Lung (tissue), 11 donors: ENCODE measurements at regions not wholly inside any gene's neighbourhood (a gene's known extent, or its start where the extent isn't known, plus 50 kb on each side); places are given as distances from the start of the nearest gene placed in this dataset.

ENCODE experiments used
- ATAC-seq: fragments of 200-7000 bp; cut with Tn5 transposase; one replicate; pipeline ENCODE4 v1.9.1; 2020; ENCODE audit warnings: moderate number of reproducible peaks; ENCODE audit not compliant: insufficient read depth, low FRiP score
- DNase-seq, 3 donors: peaks; one replicate each; pipeline ENCODE4 v3.0.0-alpha.2; 2013 to 2017
- H3K27ac ChIP-seq, 2 donors: one replicate each; pipeline ENCODE4 v1.5.1; 2013; ENCODE audit warnings: mild to moderate bottlenecking in 2 of 2, moderate library complexity in 2 of 2, control low read depth in 1 of 2, inconsistent platforms in 1 of 2, low read depth in 1 of 2, low read length in 1 of 2
- H3K27me3 ChIP-seq, 3 donors: one replicate each; pipeline ENCODE4 v1.5.1; 2013; ENCODE audit warnings: low read length in 2 of 3; ENCODE audit not compliant: control insufficient read depth in 3 of 3, insufficient read depth in 3 of 3
- H3K36me3 ChIP-seq, 4 donors: one replicate each; pipeline ENCODE4 v1.5.1; 2013; ENCODE audit warnings: low read length in 4 of 4, mild to moderate bottlenecking in 1 of 4, moderate library complexity in 1 of 4; ENCODE audit not compliant: control insufficient read depth in 4 of 4, insufficient read depth in 4 of 4
- H3K4me1 ChIP-seq, 5 donors: one replicate each; pipeline ENCODE4 v1.5.1; 2013; ENCODE audit warnings: low read length in 5 of 5, mild to moderate bottlenecking in 2 of 5, moderate library complexity in 1 of 5; ENCODE audit not compliant: control insufficient read depth in 5 of 5, insufficient read depth in 5 of 5
- H3K4me3 ChIP-seq: one replicate; pipeline ENCODE4 v1.5.1; 2013; ENCODE audit warnings: mild to moderate bottlenecking, control low read depth, moderate library complexity
- H3K9ac ChIP-seq, 2 donors: one replicate each; pipeline ENCODE4 v1.5.1; 2013; ENCODE audit warnings: low read length in 2 of 2, control low read depth in 1 of 2; ENCODE audit not compliant: insufficient read depth in 1 of 2
- H3K9me3 ChIP-seq, 4 donors: one replicate each; pipeline ENCODE4 v1.5.1; 2013; ENCODE audit warnings: low read length in 3 of 4, mild to moderate bottlenecking in 1 of 4, moderate library complexity in 1 of 4; ENCODE audit not compliant: control insufficient read depth in 4 of 4, insufficient read depth in 3 of 4
- WGBS, 2 donors: extraction: QIAGEN DNeasy Blood & Tissue Kit; methylation state at CpG; one replicate each; pipeline ENCODE4 v1.1.7; 2013; 5-methylcytosine and 5-hydroxymethylcytosine counted together
- TF ChIP-seq, protein P1 (sequence below): IDR thresholded peaks from 2 replicates; pipeline ENCODE4 v1.5.1; 2012; ENCODE audit warnings: mild to moderate bottlenecking; ENCODE audit errors: control extremely low read depth, extremely low read depth
- donor health status: control.
- donor health status: control.
- donor health status: Bipolar disorder and iron deficiency.
- donor health status: healthy.
- donor health status: DM: yes; HTN: yes; CAD: no.

DNA sequence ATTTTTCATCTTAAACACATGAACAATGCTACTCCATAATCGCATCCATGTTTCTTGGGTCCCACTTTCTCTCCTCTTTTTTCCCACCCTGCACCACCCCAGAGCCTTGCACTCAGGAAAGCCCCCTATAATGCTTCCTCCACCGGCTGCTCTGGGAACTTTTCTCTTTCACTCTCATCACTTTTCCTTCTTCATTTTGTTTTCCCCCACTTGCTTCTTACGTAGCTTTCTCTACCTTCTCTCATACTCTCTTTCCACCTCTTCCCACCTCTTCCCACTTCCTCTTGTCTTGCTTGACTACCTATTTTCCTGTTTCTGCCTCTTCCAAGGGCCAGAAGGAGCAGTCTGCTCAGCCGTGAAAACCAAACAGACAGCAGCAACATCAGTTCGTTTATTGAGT lies 229.5 kb upstream of the RHOBTB1 start:
- ATAC-seq (no peak), DNase-seq (no peak)
- WGBS, 2 donors, result 80 to 81% methylated on average over 5 of the region's 5 CpGs
- TF ChIP-seq, protein P1, sequence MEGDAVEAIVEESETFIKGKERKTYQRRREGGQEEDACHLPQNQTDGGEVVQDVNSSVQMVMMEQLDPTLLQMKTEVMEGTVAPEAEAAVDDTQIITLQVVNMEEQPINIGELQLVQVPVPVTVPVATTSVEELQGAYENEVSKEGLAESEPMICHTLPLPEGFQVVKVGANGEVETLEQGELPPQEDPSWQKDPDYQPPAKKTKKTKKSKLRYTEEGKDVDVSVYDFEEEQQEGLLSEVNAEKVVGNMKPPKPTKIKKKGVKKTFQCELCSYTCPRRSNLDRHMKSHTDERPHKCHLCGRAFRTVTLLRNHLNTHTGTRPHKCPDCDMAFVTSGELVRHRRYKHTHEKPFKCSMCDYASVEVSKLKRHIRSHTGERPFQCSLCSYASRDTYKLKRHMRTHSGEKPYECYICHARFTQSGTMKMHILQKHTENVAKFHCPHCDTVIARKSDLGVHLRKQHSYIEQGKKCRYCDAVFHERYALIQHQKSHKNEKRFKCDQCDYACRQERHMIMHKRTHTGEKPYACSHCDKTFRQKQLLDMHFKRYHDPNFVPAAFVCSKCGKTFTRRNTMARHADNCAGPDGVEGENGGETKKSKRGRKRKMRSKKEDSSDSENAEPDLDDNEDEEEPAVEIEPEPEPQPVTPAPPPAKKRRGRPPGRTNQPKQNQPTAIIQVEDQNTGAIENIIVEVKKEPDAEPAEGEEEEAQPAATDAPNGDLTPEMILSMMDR, result no peak
- no peak overlapping the region for H3K4me3 ChIP-seq
- no peaks in the 10 kb centered on the region for H3K27me3 ChIP-seq
- peaks cover 0 to 24% (median 8%) of the 10 kb centered on the region in 5 donors for H3K4me1 ChIP-seq
- no peak overlapping the region for H3K27ac ChIP-seq
- no peaks in the 10 kb centered on the region for H3K36me3 ChIP-seq
- no peak overlapping the region for H3K9ac ChIP-seq
- no peaks in the 10 kb centered on the region for H3K9me3 ChIP-seq

DNA sequence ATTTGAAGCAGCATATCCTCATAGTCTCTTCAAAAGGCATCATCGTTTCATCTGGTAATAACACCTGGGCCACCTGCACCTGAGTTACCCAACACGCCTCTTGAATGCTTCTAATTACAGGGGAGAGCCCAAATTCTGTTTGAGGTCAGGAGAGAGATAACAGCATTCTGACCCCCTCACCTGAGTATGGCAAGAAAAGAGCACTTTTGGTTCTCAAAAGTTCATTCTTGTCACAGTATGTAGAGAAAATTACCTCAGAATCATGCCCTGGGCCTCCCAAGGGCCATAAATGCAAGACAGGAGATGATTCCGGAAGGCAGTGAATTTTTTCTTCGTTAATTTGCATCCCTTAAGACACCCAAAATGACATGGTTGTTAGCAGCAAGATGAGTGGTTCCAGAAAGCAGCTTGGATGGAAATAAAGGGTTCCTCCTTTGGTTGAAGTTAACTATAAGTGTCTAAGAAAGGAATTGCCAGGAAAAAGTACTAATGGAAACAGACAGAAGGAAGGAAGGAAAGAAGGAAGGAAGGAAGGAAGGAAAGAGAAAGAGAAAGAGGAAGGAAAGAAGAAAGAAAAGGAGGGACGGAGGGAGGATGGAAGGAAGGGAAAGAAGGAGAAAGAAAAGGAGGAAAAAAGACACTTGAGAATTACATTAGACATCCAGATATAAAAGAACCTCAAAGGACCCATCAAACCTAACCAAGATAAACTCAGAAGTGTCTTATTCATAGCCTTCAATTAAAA lies 228.4 kb upstream of the RHOBTB1 start:
- H3K9me3 ChIP-seq, result peaks cover 0 to 4% (median 0%) of the 10 kb centered on the region in 4 donors
- no peak overlapping the region for H3K9ac ChIP-seq
- H3K27ac ChIP-seq, result no peak overlapping the region
- peaks cover 0 to 23% (median 8%) of the 10 kb centered on the region in 5 donors for H3K4me1 ChIP-seq
- DNase-seq (no peak), ATAC-seq (no peak)
- TF ChIP-seq, protein P1, result no peak
- 84 to 85% methylated on average over 5 of the region's 5 CpGs for WGBS, 2 donors
- H3K4me3 ChIP-seq, result no peak overlapping the region
- no peaks in the 10 kb centered on the region for H3K36me3 ChIP-seq
- H3K27me3 ChIP-seq, result no peaks in the 10 kb centered on the region

DNA sequence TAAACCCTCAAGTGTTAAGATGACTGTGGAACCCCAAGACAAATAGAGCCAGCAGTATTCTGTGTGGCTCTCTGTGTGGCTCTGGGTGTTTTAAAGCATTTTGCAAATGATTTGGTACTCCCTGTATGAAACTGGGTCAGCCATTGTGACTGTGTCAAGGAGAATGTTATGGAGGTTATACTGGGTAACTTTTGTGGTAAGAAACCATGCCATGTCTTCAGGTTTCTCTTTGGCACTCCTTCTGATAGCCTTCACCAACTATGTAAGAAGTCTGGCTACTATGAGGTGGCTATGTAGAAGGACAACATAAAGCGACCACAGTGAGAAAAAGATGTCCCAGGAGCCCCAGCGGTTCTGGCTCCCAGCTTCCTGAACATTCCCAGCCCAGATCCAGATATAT lies 226.6 kb upstream of the RHOBTB1 start:
- peaks cover 0 to 9% (median 0%) of the 10 kb centered on the region in 5 donors for H3K4me1 ChIP-seq
- no peak overlapping the region for H3K4me3 ChIP-seq
- peaks cover 0 to 10% (median 0%) of the 10 kb centered on the region in 4 donors for H3K9me3 ChIP-seq
- TF ChIP-seq, protein P1, result no peak
- H3K9ac ChIP-seq, result no peak overlapping the region
- DNase-seq (no peak), ATAC-seq (no peak)
- H3K27ac ChIP-seq, result no peak overlapping the region
- H3K27me3 ChIP-seq, result no peaks in the 10 kb centered on the region
- 90 to 92% methylated on average over 2 of the region's 2 CpGs for WGBS, 2 donors
- no peaks in the 10 kb centered on the region for H3K36me3 ChIP-seq
